ENCODE measurements at regions not wholly inside any gene's neighbourhood (a gene's known extent, or its start where the extent isn't known, plus 50 kb on each side); places are given as distances from the start of the nearest gene placed in this dataset.
"Not testable (repeated sequence)": the region's sequence is repeated elsewhere in the genome, so short reads cannot be mapped to it uniquely, and the experiment has no call there.

DNA sequence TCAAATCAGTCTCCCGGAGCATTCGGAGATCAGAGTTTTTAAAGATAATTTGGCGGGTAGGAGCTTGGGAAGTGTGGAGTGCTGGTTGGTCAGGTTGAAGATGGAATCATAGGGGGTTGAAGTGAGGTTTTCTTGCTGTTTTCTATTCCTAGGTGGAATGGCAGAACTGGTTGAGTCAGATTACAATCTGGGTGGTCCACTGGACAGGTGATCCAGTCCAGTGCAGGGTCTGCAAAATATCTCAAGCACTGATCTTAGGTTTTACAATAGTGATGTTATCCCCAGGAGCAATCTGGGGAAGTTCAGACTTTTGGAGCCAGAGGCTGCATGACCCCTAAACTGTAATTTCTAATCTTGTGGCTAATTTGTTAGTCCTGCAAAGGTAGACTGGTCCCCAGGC is 416.4 kb upstream of the MAGEB16 start:
- TF ChIP-seq, protein P1, sequence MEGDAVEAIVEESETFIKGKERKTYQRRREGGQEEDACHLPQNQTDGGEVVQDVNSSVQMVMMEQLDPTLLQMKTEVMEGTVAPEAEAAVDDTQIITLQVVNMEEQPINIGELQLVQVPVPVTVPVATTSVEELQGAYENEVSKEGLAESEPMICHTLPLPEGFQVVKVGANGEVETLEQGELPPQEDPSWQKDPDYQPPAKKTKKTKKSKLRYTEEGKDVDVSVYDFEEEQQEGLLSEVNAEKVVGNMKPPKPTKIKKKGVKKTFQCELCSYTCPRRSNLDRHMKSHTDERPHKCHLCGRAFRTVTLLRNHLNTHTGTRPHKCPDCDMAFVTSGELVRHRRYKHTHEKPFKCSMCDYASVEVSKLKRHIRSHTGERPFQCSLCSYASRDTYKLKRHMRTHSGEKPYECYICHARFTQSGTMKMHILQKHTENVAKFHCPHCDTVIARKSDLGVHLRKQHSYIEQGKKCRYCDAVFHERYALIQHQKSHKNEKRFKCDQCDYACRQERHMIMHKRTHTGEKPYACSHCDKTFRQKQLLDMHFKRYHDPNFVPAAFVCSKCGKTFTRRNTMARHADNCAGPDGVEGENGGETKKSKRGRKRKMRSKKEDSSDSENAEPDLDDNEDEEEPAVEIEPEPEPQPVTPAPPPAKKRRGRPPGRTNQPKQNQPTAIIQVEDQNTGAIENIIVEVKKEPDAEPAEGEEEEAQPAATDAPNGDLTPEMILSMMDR (conservative IDR thresholded peaks at IDR 0.05; ENCODE audit: low read depth, low read length), result not testable (repeated sequence)
- not testable (repeated sequence) for TF ChIP-seq EZH2 (IDR thresholded peaks at IDR 0.05; ENCODE audit: borderline replicate concordance, low read depth, low read length, poor library complexity, severe bottlenecking)
